Activated T-cell treated with anti-CD3 and anti-CD28 coated beads for 48 hours (primary cell): ENCODE measurements at regions not wholly inside any gene's neighbourhood (a gene's known extent, or its start where the extent isn't known, plus 50 kb on each side); places are given as distances from the start of the nearest gene placed in this dataset.
"Not testable (repeated sequence)": the region's sequence is repeated elsewhere in the genome, so short reads cannot be mapped to it uniquely, and the experiment has no call there.

ENCODE experiments used
- DNase-seq: peaks from one replicate; pipeline ENCODE4 v3.0.0-alpha.2; 2020; ENCODE audit warnings: low read depth

GRCh38 chr19:5259750-5260149, 80.9 kb downstream of the PTPRS start:
- DNase-seq = no peak

GRCh38 chr19:5257155-5258045, 83.2 kb downstream of the PTPRS start:
- no peak for DNase-seq

- DNase-seq = no peak
These were observed 84.9 kb downstream of the PTPRS start for GRCh38 chr19:5255602-5256231.

GRCh38 chr19:5254944-5255343, 85.7 kb downstream of the PTPRS start:
- no peak for DNase-seq

- no peak for DNase-seq
These were observed 86.1 kb downstream of the PTPRS start for GRCh38 chr19:5254543-5254942.

- no peak for DNase-seq
These were observed 87.1 kb downstream of the PTPRS start for GRCh38 chr19:5253406-5254110.

GRCh38 chr19:5251096-5252065, 89.2 kb downstream of the PTPRS start:
- no peak for DNase-seq

GRCh38 chr19:5250127-5250659, 90.4 kb downstream of the PTPRS start:
- no peak for DNase-seq

- DNase-seq = no peak
These were observed 91.1 kb downstream of the PTPRS start for GRCh38 chr19:5249526-5249925.

- DNase-seq = no peak
These were observed 92.5 kb downstream of the PTPRS start for GRCh38 chr19:5247957-5248705.

- DNase-seq = peak; percentile 28
These were observed 94.0 kb downstream of the PTPRS start for GRCh38 chr19:5246554-5247155.

GRCh38 chr19:5245631-5246553, 94.7 kb downstream of the PTPRS start:
- DNase-seq = no peak

GRCh38 chr19:5244351-5244750, 96.3 kb downstream of the PTPRS start:
- DNase-seq = no peak

- no peak for DNase-seq
These were observed 96.7 kb downstream of the PTPRS start for GRCh38 chr19:5243878-5244277.

GRCh38 chr19:5241896-5242295, 98.7 kb downstream of the PTPRS start:
- DNase-seq = not testable (repeated sequence)

GRCh38 chr19:5240011-5240410, 100.6 kb downstream of the PTPRS start:
- DNase-seq = no peak

- DNase-seq = no peak
These were observed 101.9 kb downstream of the PTPRS start for GRCh38 chr19:5238700-5239099.

- no peak for DNase-seq
These were observed 102.6 kb downstream of the PTPRS start for GRCh38 chr19:5237939-5238480.
